Progenitor cell of endocrine pancreas (in vitro differentiated cells): ENCODE measurements at regions not wholly inside any gene's neighbourhood (a gene's known extent, or its start where the extent isn't known, plus 50 kb on each side); places are given as distances from the start of the nearest gene placed in this dataset.

Source experiments
- DNase-seq: peaks from one replicate; pipeline ENCODE4 v3.0.0; 2021; ENCODE audit warnings: low spot score; ENCODE audit not compliant: unreplicated experiment
- H3K27ac Mint-ChIP-seq: 2 replicates; pipeline ENCODE4 v1.8.0; 2021; ENCODE audit warnings: mild to moderate bottlenecking, moderate library complexity, mixed read lengths
- H3K27me3 Mint-ChIP-seq: 2 replicates; pipeline ENCODE4 v1.8.0; 2021; ENCODE audit warnings: mixed read lengths
- H3K36me3 Mint-ChIP-seq: 2 replicates; pipeline ENCODE4 v1.8.0; 2022; ENCODE audit warnings: mixed read lengths; ENCODE audit not compliant: insufficient read depth
- H3K4me1 Mint-ChIP-seq: 2 replicates; pipeline ENCODE4 v1.8.0; 2021; ENCODE audit warnings: low read depth, mixed read lengths
- H3K4me3 Mint-ChIP-seq: 2 replicates; pipeline ENCODE4 v1.8.0; 2021; ENCODE audit warnings: low read depth, mild to moderate bottlenecking, moderate library complexity, mixed read lengths
- H3K9me3 Mint-ChIP-seq: 2 replicates; pipeline ENCODE4 v1.8.0; 2021; ENCODE audit warnings: low read depth, mixed read lengths
- TF ChIP-seq, protein P1 (sequence below): fragments of 200-600 bp; sonication (generic); IDR thresholded peaks from one replicate; pipeline ENCODE4 v1.5.0; 2021; ENCODE audit warnings: antibody characterized with exemption, mild to moderate bottlenecking; ENCODE audit not compliant: unreplicated experiment

DNA sequence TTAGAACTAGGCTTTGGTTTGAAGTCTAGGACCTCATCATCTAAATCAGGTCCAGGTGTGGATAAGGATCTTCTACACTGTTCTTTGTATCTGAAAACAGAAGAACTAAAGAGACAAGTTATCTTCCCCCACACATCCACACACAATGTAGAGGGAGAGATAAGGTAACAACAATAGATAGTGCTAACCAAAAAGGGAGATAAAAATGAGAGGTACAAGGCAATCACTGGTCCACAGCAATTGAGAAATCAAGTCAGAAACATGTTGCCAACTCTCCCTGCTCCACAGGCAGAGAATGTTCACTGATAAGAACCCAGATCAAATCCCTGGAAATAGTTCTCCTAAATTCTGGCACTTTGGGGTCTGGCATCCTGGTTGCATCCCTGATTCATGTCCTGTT, 75.8 kb upstream of the LHX8 start:
- Mint-ChIP-seq H3K27me3 (no peaks in the 10 kb centered on the region), H3K27ac (no peak overlapping the region), H3K36me3 (no peaks in the 10 kb centered on the region), H3K4me1 (no peaks in the 10 kb centered on the region), H3K9me3 (peaks cover 12% of the 10 kb centered on the region), H3K4me3 (no peak overlapping the region)
- DNase-seq = no peak
- TF ChIP-seq, protein P1, sequence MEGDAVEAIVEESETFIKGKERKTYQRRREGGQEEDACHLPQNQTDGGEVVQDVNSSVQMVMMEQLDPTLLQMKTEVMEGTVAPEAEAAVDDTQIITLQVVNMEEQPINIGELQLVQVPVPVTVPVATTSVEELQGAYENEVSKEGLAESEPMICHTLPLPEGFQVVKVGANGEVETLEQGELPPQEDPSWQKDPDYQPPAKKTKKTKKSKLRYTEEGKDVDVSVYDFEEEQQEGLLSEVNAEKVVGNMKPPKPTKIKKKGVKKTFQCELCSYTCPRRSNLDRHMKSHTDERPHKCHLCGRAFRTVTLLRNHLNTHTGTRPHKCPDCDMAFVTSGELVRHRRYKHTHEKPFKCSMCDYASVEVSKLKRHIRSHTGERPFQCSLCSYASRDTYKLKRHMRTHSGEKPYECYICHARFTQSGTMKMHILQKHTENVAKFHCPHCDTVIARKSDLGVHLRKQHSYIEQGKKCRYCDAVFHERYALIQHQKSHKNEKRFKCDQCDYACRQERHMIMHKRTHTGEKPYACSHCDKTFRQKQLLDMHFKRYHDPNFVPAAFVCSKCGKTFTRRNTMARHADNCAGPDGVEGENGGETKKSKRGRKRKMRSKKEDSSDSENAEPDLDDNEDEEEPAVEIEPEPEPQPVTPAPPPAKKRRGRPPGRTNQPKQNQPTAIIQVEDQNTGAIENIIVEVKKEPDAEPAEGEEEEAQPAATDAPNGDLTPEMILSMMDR = no peak

DNA sequence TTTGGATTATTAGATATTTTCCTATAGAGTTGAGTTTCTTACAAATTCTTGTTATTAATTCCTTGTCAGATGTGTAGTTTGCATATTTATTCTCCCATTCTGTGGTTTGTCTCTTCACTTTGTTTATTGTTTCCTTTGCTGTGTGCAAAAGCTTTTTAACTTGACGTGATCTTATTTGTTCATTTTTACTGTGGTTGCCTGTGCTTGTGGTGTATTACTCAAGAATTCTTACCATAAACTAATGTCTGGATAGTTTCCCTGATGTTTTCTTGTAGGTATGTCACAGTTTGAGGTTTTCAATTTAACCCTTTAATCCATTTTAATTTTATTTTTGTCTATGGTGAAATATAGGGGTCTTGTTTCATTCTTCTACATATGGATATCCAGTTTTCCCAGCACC, 72.1 kb upstream of the LHX8 start:
- no peaks in the 10 kb centered on the region for H3K36me3 Mint-ChIP-seq

DNA sequence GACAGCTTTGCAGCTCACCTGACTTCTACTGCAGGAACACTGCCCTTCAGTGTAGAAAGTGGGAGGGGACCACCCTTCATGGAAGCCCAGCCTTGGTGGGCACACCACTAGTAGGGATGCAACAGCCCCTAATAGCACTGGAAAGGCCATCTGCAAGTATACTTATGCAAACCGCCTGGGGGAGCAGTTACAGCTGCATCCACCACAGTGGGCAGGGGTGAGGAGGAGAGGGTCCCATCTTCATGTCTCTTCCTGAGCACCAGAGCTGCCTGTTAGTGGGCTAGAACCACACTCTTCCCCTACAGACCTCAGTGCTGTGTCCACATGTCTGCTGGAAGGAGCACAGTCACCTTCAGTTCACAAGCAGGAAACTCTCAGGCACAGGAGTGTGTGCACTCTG, 66.2 kb upstream of the LHX8 start:
- Mint-ChIP-seq H3K4me3 (no peak overlapping the region), H3K27me3 (no peaks in the 10 kb centered on the region), H3K27ac (no peak overlapping the region), H3K36me3 (no peaks in the 10 kb centered on the region), H3K4me1 (no peaks in the 10 kb centered on the region), H3K9me3 (peaks cover 3% of the 10 kb centered on the region)
- TF ChIP-seq, protein P1 = no peak
- no peak for DNase-seq

More for the DNA sequence above, 72.1 kb upstream of the LHX8 start:
- peaks cover 10% of the 10 kb centered on the region for H3K9me3 Mint-ChIP-seq
- H3K4me1 Mint-ChIP-seq = no peaks in the 10 kb centered on the region
- no peaks in the 10 kb centered on the region for H3K27me3 Mint-ChIP-seq
- TF ChIP-seq, protein P1 = no peak
- no peak for DNase-seq
- H3K27ac Mint-ChIP-seq = no peak overlapping the region
- H3K4me3 Mint-ChIP-seq = no peak overlapping the region

DNA sequence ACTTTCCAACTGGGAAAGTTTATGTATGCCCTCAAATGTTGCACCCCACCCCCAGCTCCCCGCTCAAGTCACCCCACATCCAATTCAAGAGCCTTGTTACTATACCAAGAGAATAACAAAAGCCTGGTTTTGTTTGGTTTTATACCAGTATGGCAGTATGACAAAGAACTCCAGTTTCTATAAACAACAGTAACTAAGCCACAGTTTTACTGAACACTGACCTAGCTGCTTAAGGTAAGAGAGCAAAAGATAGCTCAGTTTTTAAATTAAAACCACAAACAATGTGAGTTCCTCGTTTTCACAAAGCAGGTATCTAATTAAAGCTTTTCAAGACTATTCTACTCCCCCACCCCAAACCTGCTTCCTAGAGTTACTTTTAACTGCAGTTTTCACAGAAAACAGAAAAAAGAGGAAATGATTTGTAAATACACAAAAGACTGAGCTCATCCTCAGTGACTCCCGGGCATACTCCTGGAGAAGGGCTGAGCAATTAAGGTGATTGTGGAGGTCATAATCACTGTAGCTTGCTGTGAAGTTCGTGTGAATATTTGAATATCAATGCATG, 59.3 kb upstream of the LHX8 start:
- H3K36me3 Mint-ChIP-seq = no peaks in the 10 kb centered on the region
- H3K9me3 Mint-ChIP-seq = no peaks in the 10 kb centered on the region
- H3K4me3 Mint-ChIP-seq = no peak overlapping the region
- H3K4me1 Mint-ChIP-seq = peaks cover 1% of the 10 kb centered on the region
- DNase-seq = no peak
- peaks cover 3% of the 10 kb centered on the region for H3K27me3 Mint-ChIP-seq
- no peak overlapping the region for H3K27ac Mint-ChIP-seq
- TF ChIP-seq, protein P1 = no peak

DNA sequence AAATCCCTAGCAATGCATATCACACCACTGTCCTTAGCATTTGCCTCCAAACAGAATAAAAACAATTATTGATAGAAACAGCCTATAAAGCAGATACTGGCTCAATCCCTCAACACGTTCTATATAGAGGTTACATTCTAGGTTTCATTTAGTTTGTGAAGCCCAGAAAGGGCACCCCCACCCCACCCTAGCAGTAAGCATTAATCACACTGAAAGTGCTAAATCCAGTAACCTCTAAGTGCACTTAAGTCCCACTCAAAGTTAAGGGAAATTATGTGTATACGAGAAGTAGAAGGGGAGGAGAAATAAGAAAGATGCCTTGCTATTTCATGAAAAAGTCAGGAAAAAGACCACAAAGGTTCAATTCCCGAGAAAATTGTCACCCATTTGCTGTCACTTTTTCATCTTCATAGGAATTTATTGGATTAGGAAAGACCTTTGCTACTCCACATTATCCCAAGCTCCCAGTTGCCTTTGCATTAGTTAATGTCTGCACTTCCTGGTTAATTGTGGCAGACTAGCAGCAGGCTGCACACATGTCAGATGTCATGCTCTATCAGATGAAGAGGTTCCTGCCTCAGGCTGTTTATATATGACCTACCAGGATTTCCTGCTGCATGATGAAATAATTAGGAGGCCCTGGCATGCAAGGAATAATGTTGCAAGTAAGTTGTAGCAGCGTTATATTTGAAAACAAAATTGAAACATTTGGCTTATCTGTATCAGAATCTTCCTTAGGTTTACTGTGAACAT, 54.5 kb upstream of the LHX8 start:
- Mint-ChIP-seq H3K4me1 (peaks cover 1% of the 10 kb centered on the region), H3K36me3 (no peaks in the 10 kb centered on the region), H3K27ac (no peak overlapping the region), H3K27me3 (peaks cover 3% of the 10 kb centered on the region), H3K4me3 (no peak overlapping the region), H3K9me3 (no peaks in the 10 kb centered on the region)
- no peak for DNase-seq
- TF ChIP-seq, protein P1 = no peak
